GM21619 (cell line): ENCODE measurements at regions not wholly inside any gene's neighbourhood (a gene's known extent, or its start where the extent isn't known, plus 50 kb on each side); places are given as distances from the start of the nearest gene placed in this dataset.
"Not testable (repeated sequence)": the region's sequence is repeated elsewhere in the genome, so short reads cannot be mapped to it uniquely, and the experiment has no call there.

ENCODE experiments used
- ATAC-seq: cut with Tn5 transposase; IDR thresholded peaks from one replicate; pipeline ENCODE4 v1.9.1; 2021; ENCODE audit not compliant: unreplicated experiment

DNA sequence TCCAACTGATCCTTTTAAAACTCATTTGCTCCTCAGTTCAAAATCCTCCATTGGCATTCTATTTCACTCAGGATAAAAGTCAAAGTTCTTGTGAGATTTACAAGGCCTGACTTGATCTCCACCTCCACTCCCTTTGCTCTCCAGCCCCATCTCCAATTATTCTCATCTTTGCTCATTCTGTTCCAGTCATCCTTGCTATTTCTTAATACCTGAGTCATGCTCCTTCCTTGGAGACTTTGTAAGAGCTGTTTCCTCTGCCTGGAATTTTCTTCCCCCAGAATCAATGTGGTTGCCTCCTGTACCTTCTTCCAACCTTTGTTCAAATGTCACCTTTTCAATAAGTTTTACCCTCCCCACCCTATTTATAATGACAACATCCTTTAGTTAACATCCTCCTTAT is 373.5 kb downstream of the HTR1B start:
- ATAC-seq, result no peak

DNA sequence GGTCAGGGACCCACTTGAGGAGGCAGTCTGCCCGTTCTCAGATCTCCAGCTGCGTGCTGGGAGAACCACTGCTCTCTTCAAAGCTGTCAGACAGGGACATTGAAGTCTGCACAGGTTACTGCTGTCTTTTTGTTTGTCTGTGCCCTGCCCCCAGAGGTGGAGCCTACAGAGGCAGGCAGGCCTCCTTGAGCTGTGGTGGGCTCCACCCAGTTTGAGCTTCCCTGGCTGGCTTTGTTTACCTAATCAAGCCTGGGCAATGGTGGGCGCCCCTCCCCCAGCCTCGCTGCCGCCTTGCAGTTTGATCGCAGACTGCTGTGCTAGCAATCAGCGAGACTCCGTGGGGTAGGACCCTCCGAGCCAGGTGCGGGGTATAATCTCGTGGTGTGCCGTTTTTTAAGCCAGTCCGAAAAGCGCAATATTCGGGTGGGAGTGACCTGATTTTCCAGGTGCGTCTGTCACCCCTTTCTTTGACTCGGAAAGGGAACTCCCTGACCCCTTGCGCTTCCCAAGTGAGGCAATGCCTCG is 375.4 kb downstream of the HTR1B start:
- not testable (repeated sequence) for ATAC-seq

DNA sequence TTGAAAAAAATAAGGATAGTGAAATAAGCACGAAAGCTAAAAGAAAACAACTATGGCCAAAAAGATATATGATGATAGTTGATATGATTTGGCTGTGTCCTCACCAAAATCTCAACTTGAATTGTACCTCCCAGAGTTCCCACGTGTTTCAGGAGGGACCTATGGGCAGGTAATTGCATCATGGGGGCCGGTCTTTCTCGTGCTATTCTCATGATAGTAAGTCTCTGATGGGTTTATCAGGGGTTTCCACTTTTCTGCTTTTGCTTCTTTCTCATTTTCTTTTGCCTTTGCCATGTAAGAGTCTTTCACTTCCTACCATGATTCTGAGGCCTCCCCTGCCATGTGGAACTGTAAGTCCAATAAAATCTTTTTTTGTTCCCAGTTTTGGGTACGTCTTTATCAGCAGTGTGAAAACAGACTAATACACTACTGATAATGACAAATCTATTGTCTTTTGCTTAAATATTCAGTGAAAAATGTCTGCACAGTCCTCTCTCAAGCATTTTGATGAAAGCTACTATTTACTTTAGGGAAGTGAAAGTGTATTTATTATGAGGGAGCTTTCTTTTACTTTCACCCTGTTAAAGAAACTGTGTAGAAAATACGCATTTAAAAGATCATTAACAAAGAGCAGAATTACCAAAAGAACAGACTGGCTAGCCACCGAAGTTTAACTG is 389.1 kb downstream of the HTR1B start:
- no peak for ATAC-seq

- no peak for ATAC-seq
These were observed 389.9 kb downstream of the HTR1B start for GRCh38 chr6:77073410-77073760.

- ATAC-seq, result no peak
These were observed 390.4 kb downstream of the HTR1B start for GRCh38 chr6:77072694-77073409.

DNA sequence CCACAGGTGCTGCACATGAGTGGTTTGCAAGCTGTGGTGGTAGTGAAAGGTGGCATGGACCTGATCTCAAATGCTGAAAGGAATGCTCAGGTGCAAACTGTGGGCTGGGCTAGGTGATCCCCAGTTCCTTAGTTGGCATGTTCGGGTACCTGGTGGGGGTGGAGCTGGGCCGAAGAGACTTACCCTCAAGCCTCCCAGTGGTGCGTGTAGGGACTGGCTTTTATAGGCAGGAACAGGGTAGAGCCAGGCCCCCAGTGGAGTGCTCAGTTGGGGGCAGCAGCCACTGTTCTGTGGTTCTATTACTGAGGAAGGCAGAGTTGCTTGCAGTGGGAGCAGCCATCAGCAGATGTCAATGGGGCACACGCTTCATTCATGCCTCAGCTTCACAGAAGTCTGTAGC is 399.8 kb downstream of the HTR1B start:
- ATAC-seq, result no peak

DNA sequence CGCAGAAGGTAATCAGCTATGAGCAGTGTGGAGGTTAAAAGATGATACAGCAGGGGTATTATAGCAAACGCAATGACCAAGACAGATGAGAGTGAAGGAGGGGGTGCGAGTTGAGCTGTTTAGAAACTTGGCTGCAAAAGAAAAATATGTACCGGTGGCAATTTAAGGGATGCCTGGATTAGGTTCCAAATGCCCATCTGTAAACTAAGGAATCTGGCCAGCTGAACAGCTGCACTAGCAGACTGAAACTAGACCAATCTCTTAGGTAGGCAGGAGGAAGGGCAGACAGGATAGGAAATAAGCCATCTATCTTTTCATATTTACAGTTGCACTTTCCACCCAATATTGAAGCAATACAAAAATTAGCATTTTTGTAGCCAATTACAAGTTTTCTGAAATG is 407.6 kb downstream of the HTR1B start:
- no peak for ATAC-seq

DNA sequence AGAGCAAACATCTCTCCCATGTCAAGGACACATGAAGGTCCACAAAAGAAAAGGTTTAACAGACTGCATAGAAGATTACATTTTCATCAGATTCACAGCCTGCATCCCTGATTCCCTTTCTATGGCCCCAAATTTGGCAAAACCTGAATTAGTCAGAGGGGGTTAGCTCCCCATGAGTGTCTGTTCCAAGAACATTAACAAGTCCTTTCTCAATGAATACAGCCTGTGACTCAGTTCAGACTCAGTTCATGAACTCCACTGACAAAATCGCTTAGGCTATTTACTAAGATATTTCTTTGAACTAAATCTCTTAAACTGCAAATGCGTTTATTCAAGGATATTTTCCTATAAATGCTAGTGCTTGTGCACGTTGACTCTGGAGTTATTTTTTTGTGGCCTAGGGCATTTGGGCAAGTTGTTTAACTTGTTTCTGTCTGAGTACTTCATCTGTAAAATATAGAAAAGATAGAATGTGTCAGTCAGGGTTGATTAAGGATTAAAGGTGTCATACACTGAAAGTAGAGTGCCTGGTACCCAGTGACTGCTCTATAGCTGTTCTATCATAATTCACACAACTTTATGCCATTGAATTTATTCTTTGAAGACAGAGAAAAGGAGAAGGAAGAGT is 422.6 kb downstream of the HTR1B start:
- no peak for ATAC-seq

GRCh38 chr6:77038807-77039206 is 424.5 kb downstream of the HTR1B start:
- no peak for ATAC-seq

DNA sequence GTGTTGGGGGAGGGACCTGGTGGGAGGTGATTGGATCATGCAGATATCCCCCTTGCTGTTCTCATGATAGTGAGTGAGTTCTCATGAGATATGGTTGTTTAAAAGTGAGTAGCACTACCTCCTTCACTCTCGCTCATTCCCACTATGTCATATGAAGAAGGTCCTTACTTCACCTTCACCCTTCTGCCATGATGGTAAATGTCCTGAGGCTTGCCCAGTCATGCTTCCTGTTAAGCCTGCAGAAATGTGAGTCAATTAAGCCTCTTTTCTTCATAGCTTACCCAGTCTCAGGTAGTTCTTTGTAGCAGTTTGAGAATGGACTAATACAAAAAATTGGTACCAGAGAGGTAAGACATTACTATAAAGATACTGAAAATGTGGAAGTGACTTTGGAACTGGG is 425.9 kb downstream of the HTR1B start:
- ATAC-seq, result no peak

- no peak for ATAC-seq
These were observed 426.9 kb downstream of the HTR1B start for GRCh38 chr6:77036400-77036799.

DNA sequence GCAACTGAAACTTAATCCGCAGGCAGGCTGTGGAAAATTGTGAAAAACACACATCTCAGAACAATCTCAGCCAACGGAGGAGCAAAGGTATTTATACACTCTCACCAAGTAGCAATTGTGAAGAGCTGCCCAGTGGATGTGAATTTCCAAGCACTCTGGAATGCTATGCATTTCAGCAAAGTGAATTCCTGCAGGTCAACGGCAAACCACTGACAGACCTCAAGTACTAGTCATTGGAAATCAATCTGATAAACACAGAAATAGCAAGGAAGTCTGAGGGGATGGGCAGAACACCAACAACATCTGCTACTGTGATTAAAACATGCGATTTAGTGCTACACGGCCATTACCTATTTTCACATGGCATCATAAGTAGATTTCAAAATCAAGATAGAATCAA is 429.1 kb downstream of the HTR1B start:
- ATAC-seq, result no peak

DNA sequence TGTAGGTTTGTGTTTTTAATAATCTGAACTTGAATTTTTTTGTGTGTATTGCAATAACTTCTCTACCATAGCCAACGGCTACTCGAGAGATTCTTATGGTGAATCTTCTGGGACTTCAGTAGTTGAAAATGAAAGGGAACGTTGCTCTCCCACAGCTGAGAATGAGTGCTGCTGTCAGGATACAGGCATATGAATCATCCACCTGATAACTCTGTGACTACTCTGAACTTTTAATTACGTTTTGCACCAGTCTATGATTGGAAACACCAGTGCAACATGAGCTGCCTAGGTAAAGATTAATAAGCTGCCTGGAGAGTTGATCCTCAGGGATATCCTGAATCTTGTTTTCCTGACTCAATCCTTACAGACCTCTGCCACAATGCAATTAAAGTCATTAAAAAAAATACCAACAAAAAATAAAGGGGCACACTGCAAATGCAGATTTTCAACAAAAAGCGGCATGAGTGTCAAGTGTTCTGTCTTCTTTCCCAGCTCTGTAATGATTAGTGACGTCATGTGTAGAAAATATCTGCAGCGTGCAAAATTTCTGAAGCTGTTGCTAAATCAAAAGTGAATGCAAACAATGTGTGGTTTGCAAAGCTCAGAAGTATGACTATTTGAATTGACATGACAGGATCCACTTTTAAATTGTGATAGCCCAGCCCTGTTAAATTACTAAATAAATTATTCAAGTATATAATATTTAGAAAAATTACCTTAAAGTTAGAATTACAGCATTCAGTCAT is 432.2 kb downstream of the HTR1B start:
- ATAC-seq, result no peak

GRCh38 chr6:77026341-77026740 is 436.9 kb downstream of the HTR1B start:
- ATAC-seq, result no peak

DNA sequence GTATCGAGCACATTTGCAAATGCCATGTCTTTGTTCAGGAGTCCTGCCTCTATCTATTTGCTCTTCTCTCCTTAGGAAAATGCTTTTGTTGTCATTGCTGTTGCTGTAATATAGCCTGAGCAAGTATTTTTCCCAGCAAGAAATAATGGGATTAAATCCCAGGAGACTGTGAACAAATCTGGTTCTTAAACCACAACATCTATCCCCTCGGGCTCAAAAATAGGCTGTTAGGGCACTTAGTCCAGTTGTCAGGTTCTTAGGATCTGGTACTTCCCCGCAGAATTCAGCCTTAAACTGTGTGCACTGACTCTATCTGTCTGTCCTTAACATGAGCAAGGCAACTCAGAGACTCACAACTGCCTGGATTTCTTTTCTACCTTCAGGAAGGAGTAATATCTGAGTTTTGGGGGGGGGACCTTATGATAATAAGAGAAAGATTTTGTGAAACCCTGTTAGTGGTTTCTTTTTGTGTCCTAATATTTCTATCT is 437.5 kb downstream of the HTR1B start:
- ATAC-seq, result no peak

DNA sequence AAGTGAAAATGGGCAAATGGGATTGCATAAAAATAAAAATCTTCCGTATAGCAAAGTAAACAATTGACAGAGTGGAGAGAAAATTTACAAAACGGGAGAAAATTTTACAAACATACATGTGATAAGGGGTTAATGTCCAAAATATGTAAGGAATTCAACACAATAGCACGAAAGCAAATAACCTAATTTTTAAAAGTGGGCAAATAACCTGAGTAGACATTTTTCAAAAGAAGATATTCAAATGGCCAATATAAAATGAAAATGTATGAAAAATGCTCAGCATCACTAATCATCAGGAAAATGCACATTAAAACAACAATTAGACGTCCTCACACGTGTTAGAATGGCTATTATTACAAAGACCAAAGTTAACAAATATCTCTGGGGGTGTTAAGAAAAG is 441.5 kb downstream of the HTR1B start:
- no peak for ATAC-seq

GRCh38 chr6:77021232-77021631 is 442.1 kb downstream of the HTR1B start:
- no peak for ATAC-seq

DNA sequence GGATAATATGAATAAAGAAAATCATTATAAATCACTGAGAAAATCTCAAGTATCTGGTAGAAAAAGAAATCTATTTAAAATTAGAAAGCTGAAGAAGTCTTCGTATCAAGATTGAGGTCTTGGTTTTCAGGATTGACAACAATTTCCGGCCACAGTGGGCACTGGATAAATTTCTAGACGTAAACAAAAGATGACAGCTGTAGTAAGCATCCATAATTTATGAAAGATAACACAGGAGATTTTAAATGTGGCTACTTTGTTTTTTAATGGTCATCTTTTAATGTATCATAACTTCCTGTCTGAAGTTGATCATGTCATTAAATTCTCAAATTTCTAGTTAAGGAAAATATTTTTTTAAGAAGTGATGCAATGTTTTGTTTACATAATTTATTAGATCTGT is 444.2 kb downstream of the HTR1B start:
- ATAC-seq, result no peak

- no peak for ATAC-seq
These were observed 445.8 kb downstream of the HTR1B start for GRCh38 chr6:77017537-77017936.

- ATAC-seq, result no peak
These were observed 447.9 kb downstream of the HTR1B start for GRCh38 chr6:77015350-77015749.

- ATAC-seq, result no peak
These were observed 451.3 kb downstream of the HTR1B start for GRCh38 chr6:77011929-77012545.
